OCI-LY3 (cell line): ENCODE measurements at regions not wholly inside any gene's neighbourhood (a gene's known extent, or its start where the extent isn't known, plus 50 kb on each side); places are given as distances from the start of the nearest gene placed in this dataset.
A peak's percentile ranks its signal among the peaks of the same experiment; 100 is the strongest.

Source experiments
- H2AFZ ChIP-seq: fragments of 200-600, 300-600 bp; shearing (Covaris generic); 2 replicates; pipeline ENCODE4 v1.6.0; 2014; ENCODE audit warnings: antibody characterized with exemption, low read depth, low read length
- H3K27ac ChIP-seq: fragments of 200-600, 300-600 bp; sonication (generic); 2 replicates; pipeline ENCODE4 v1.5.1; 2014; ENCODE audit warnings: mild to moderate bottlenecking, low read length, moderate library complexity, mixed read lengths
- H3K27me3 ChIP-seq: fragments of 200-600, 300-600 bp; sonication (generic); 2 replicates; pipeline ENCODE4 v1.6.1; 2014; ENCODE audit warnings: low read depth, low read length, mixed read lengths
- H3K36me3 ChIP-seq: fragments of 200-600, 300-600 bp; sonication (generic); replicated peaks from 2 replicates; pipeline ENCODE3; 2014; ENCODE audit warnings: low read depth, low read length, mixed read lengths
- H3K4me1 ChIP-seq: fragments of 300-600, 200-600 bp; sonication (generic); 2 replicates; pipeline ENCODE4 v1.6.1; 2014; ENCODE audit warnings: low read length, mixed read lengths
- H3K4me2 ChIP-seq: fragments of 200-600, 300-600 bp; sonication (generic); 2 replicates; pipeline ENCODE4 v1.6.1; 2014; ENCODE audit warnings: low read length, mixed read lengths
- H3K4me3 ChIP-seq: fragments of 300-600, 200-600 bp; sonication (generic); 2 replicates; pipeline ENCODE4 v1.5.1; 2014; ENCODE audit warnings: antibody characterized with exemption, mild to moderate bottlenecking, low read length, moderate library complexity
- H3K79me2 ChIP-seq: fragments of 300-600, 200-600 bp; shearing (Covaris generic); 2 replicates; pipeline ENCODE4 v1.6.1; 2014; ENCODE audit warnings: mild to moderate bottlenecking, low read length, mixed read lengths
- H3K9ac ChIP-seq: fragments of 300-600, 200-600 bp; shearing (Covaris generic); 2 replicates; pipeline ENCODE4 v1.6.0; 2014; ENCODE audit warnings: mild to moderate bottlenecking, low read length, moderate library complexity
- H3K9me3 ChIP-seq: fragments of 200-600, 300-600 bp; shearing (Covaris generic); 2 replicates; pipeline ENCODE4 v1.6.1; 2014; ENCODE audit warnings: low read length, mixed read lengths; ENCODE audit not compliant: insufficient read depth
- H4K20me1 ChIP-seq: fragments of 200-600, 300-600 bp; sonication (generic); 2 replicates; pipeline ENCODE4 v1.6.1; 2016; ENCODE audit warnings: low read length, mixed read lengths; ENCODE audit not compliant: insufficient read depth
- EZH2phosphoT487 ChIP-seq: fragments of 200-600 bp; shearing (Covaris generic); IDR thresholded peaks from 2 replicates; pipeline ENCODE4 v1.6.1; 2018; ENCODE audit warnings: antibody characterized with exemption, mixed run types, low read depth
- TF ChIP-seq, protein P1 (sequence below): fragments of 200-600, 300-600 bp; sonication (generic); IDR thresholded peaks from 2 replicates; pipeline ENCODE4 v1.5.1; 2014; ENCODE audit warnings: antibody characterized with exemption, low read length, low read depth

- peaks cover 4% of the 10 kb centered on the region for H3K36me3 ChIP-seq
- peaks cover 32% of the 10 kb centered on the region for H3K4me1 ChIP-seq
- H3K9me3 ChIP-seq: no peaks in the 10 kb centered on the region
- no peaks in the 10 kb centered on the region for H4K20me1 ChIP-seq
- H3K4me2 ChIP-seq: no peak overlapping the region; the same call in 1 of the 2 replicates
- no peak overlapping the region for H2AFZ ChIP-seq
- H3K27ac ChIP-seq: no peak overlapping the region
- H3K27me3 ChIP-seq: no peaks in the 10 kb centered on the region
- H3K4me3 ChIP-seq: no peak overlapping the region
- TF ChIP-seq EZH2phosphoT487: no peak
- TF ChIP-seq, protein P1, sequence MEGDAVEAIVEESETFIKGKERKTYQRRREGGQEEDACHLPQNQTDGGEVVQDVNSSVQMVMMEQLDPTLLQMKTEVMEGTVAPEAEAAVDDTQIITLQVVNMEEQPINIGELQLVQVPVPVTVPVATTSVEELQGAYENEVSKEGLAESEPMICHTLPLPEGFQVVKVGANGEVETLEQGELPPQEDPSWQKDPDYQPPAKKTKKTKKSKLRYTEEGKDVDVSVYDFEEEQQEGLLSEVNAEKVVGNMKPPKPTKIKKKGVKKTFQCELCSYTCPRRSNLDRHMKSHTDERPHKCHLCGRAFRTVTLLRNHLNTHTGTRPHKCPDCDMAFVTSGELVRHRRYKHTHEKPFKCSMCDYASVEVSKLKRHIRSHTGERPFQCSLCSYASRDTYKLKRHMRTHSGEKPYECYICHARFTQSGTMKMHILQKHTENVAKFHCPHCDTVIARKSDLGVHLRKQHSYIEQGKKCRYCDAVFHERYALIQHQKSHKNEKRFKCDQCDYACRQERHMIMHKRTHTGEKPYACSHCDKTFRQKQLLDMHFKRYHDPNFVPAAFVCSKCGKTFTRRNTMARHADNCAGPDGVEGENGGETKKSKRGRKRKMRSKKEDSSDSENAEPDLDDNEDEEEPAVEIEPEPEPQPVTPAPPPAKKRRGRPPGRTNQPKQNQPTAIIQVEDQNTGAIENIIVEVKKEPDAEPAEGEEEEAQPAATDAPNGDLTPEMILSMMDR: no peak
- no peak overlapping the region for H3K9ac ChIP-seq
- H3K79me2 ChIP-seq: no peaks in the 10 kb centered on the region
These were observed 374.8 kb downstream of the EPHA4 start for GRCh38 chr2:221197225-221197856.

- Histone ChIP-seq H4K20me1 (no peaks in the 10 kb centered on the region), H3K4me1 (peaks cover 39% of the 10 kb centered on the region), H3K36me3 (peaks cover 4% of the 10 kb centered on the region), H3K9ac (no peak overlapping the region), H2AFZ (no peak overlapping the region), H3K4me2 (no peak overlapping the region), H3K27ac (no peak overlapping the region), H3K4me3 (no peak overlapping the region), H3K27me3 (no peaks in the 10 kb centered on the region), H3K79me2 (no peaks in the 10 kb centered on the region), H3K9me3 (no peaks in the 10 kb centered on the region)
- TF ChIP-seq EZH2phosphoT487: no peak
- TF ChIP-seq, protein P1: no peak
These were observed 373.8 kb downstream of the EPHA4 start for GRCh38 chr2:221198309-221198708.

GRCh38 chr2:221200184-221200839 is 371.8 kb downstream of the EPHA4 start:
- Histone ChIP-seq H2AFZ (peak overlapping the region; percentile 36; the same call in 1 of the 2 replicates), H3K27me3 (no peaks in the 10 kb centered on the region), H3K36me3 (no peaks in the 10 kb centered on the region), H3K9me3 (no peaks in the 10 kb centered on the region), H3K4me2 (peak overlapping the region; percentile 47), H3K9ac (no peak overlapping the region), H3K4me1 (peaks cover 49% of the 10 kb centered on the region), H4K20me1 (no peaks in the 10 kb centered on the region), H3K27ac (peak overlapping the region; percentile 22; the same call in 1 of the 2 replicates), H3K79me2 (no peaks in the 10 kb centered on the region), H3K4me3 (no peak overlapping the region)
- TF ChIP-seq, protein P1: no peak
- no peak for TF ChIP-seq EZH2phosphoT487

- Histone ChIP-seq H3K9ac (peak overlapping the region; percentile 68), H3K4me3 (peak overlapping the region; percentile 66), H3K79me2 (no peaks in the 10 kb centered on the region), H4K20me1 (no peaks in the 10 kb centered on the region), H3K27ac (peak overlapping the region; percentile 93), H3K36me3 (no peaks in the 10 kb centered on the region), H3K27me3 (no peaks in the 10 kb centered on the region), H2AFZ (peak overlapping the region; percentile 17; the same call in 1 of the 2 replicates), H3K9me3 (no peaks in the 10 kb centered on the region), H3K4me2 (peak overlapping the region; percentile 83), H3K4me1 (peaks cover 45% of the 10 kb centered on the region)
- TF ChIP-seq EZH2phosphoT487: no peak
- TF ChIP-seq, protein P1: no peak
These were observed 369.7 kb downstream of the EPHA4 start for GRCh38 chr2:221202431-221202830.
